GM12878 (cell line): ENCODE measurements at regions not wholly inside any gene's neighbourhood (a gene's known extent, or its start where the extent isn't known, plus 50 kb on each side); places are given as distances from the start of the nearest gene placed in this dataset.

Experiments used
- CHD2 ChIP-seq: IDR thresholded peaks from 2 replicates; pipeline ENCODE4 v1.6.1; 2011; ENCODE audit warnings: low read depth, low read length, improper control_type of control experiment, borderline replicate concordance
- CHD4 ChIP-seq: fragments of 200-600 bp; sonication (generic); IDR thresholded peaks from 2 replicates; pipeline ENCODE4 v1.6.1; 2016; ENCODE audit warnings: mild to moderate bottlenecking
- CTCF ChIP-seq, 3 experiments: IDR thresholded peaks in 2 of 3; conservative IDR thresholded peaks in 1 of 3; 2 replicates each; pipeline ENCODE4 v1.5.1; 2011; ENCODE audit warnings: low read depth in 3 of 3, low read length in 3 of 3, mild to moderate bottlenecking in 3 of 3, control low read depth in 2 of 3, moderate library complexity in 2 of 3, inconsistent platforms in 1 of 3, mixed read lengths in 1 of 3; ENCODE audit not compliant: control insufficient read depth in 2 of 3, insufficient read depth in 1 of 3; ENCODE audit errors: extremely low read depth in 1 of 3
- EGR1 ChIP-seq, 2 experiments: IDR thresholded peaks; 1 replicate in 1 of 2; 2 replicates in 1 of 2; pipeline ENCODE4 v1.6.1; 2011 to 2012; ENCODE audit warnings: low read depth in 2 of 2, low read length in 2 of 2, borderline replicate concordance in 1 of 2, mild to moderate bottlenecking in 1 of 2, moderate library complexity in 1 of 2
- EP300 ChIP-seq, 2 experiments: fragments of 150-350 bp in 1 of 2; IDR thresholded peaks; 2 replicates each; pipeline ENCODE4 v1.6.1; 2011 to 2012; ENCODE audit warnings: low read depth in 2 of 2, low read length in 2 of 2, borderline replicate concordance in 1 of 2, improper control_type of control experiment in 1 of 2, inconsistent platforms in 1 of 2; ENCODE audit not compliant: control insufficient read depth in 1 of 2
- EZH2 ChIP-seq: IDR thresholded peaks from 2 replicates; pipeline ENCODE4 v1.6.1; 2012; ENCODE audit warnings: low read depth, mild to moderate bottlenecking, control low read depth, inconsistent platforms, low read length, borderline replicate concordance; ENCODE audit not compliant: control insufficient read depth
- HCFC1 ChIP-seq: fragments of 150-350 bp; IDR thresholded peaks from 2 replicates; pipeline ENCODE4 v1.6.1; 2014; ENCODE audit warnings: low read length
- LARP7 ChIP-seq: fragments of 450-650 bp; IDR thresholded peaks from 2 replicates; pipeline ENCODE4 v1.6.1; 2017; ENCODE audit warnings: mild to moderate bottlenecking
- MEF2A ChIP-seq: IDR thresholded peaks from 2 replicates; pipeline ENCODE4 v1.6.1; 2011; ENCODE audit warnings: low read depth, mild to moderate bottlenecking, low read length, moderate library complexity; ENCODE audit not compliant: insufficient read depth
- PKNOX1 ChIP-seq: fragments of 450-650 bp; IDR thresholded peaks from 2 replicates; pipeline ENCODE4 v1.6.1; 2016; ENCODE audit warnings: mild to moderate bottlenecking
- POLR2A ChIP-seq: IDR thresholded peaks from 2 replicates; pipeline ENCODE4 v1.6.1; 2011; ENCODE audit warnings: low read depth, mild to moderate bottlenecking, low read length
- RCOR1 ChIP-seq: conservative IDR thresholded peaks from 2 replicates; pipeline ENCODE4 v1.6.1; 2012; ENCODE audit warnings: low read depth, low read length, improper control_type of control experiment
- SIN3A ChIP-seq: IDR thresholded peaks from 2 replicates; pipeline ENCODE4 v1.6.1; 2012; ENCODE audit warnings: low read depth, low read length, improper control_type of control experiment
- ZNF622 ChIP-seq: fragments of 450-650 bp; IDR thresholded peaks from 2 replicates; pipeline ENCODE4 v1.6.1; 2017; ENCODE audit warnings: mild to moderate bottlenecking, inconsistent platforms

- no peak for TF ChIP-seq HCFC1
- TF ChIP-seq POLR2A: no peak
- no peak for TF ChIP-seq ZNF622
- no peak for TF ChIP-seq CTCF (IDR thresholded peaks at IDR 0.05 in 2 of 3, conservative IDR thresholded peaks at IDR 0.05 in 1 of 3; ENCODE audit: control insufficient read depth in 2 of 3, extremely low read depth in 1 of 3, insufficient read depth in 1 of 3, low read depth in 3 of 3, low read length in 3 of 3)
- no peak for TF ChIP-seq EP300 (IDR thresholded peaks at IDR 0.05; ENCODE audit: borderline replicate concordance in 1 of 2, control insufficient read depth in 1 of 2, low read depth in 2 of 2, low read length in 2 of 2)
- TF ChIP-seq CHD4: no peak
- TF ChIP-seq EZH2: no peak
- no peak for TF ChIP-seq LARP7
- TF ChIP-seq SIN3A: no peak
- TF ChIP-seq CHD2: no peak
- no peak for TF ChIP-seq PKNOX1
- no peak for TF ChIP-seq MEF2A
- TF ChIP-seq EGR1 (IDR thresholded peaks at IDR 0.05; ENCODE audit: borderline replicate concordance in 1 of 2, low read depth in 2 of 2, low read length in 2 of 2): no peak
- no peak for TF ChIP-seq RCOR1
These were observed 122.6 kb downstream of the METTL4 start for GRCh38 chr18:2448565-2449151.
